Psoas muscle (tissue), 7 donors: ENCODE measurements at regions not wholly inside any gene's neighbourhood (a gene's known extent, or its start where the extent isn't known, plus 50 kb on each side); places are given as distances from the start of the nearest gene placed in this dataset.

Source experiments
- ATAC-seq, 4 donors: fragments of 200-7000 bp; cut with Tn5 transposase; one replicate each; pipeline ENCODE4 v1.9.1; 2020; ENCODE audit warnings: moderate library complexity in 3 of 4, mild to moderate bottlenecking in 2 of 4
- DNase-seq, 2 donors: peaks; one replicate each; pipeline ENCODE4 v3.0.0-alpha.2; 2020
- H3K27ac ChIP-seq: fragments of 200-600 bp; one replicate; pipeline ENCODE4 v1.8.0; 2022
- H3K27me3 ChIP-seq, 3 donors: fragments of 200-600 bp in 1 of 3; one replicate each; pipeline versions ENCODE4 v1.6.1 to v1.8.0; 2013 to 2022; ENCODE audit warnings: low read length in 2 of 3, mild to moderate bottlenecking in 2 of 3, moderate library complexity in 1 of 3; ENCODE audit not compliant: insufficient read depth in 3 of 3
- H3K36me3 ChIP-seq, 2 donors: fragments of 200-600 bp in 1 of 2; one replicate each; pipeline versions ENCODE4 v1.6.1 to v1.8.0; 2013 to 2022; ENCODE audit warnings: low read depth in 1 of 2, mild to moderate bottlenecking in 1 of 2, moderate library complexity in 1 of 2; ENCODE audit not compliant: insufficient read depth in 1 of 2
- H3K4me1 ChIP-seq: fragments of 200-600 bp; one replicate; pipeline ENCODE4 v1.8.0; 2022
- H3K4me3 ChIP-seq: fragments of 200-600 bp; one replicate; pipeline ENCODE4 v1.8.0; 2022; ENCODE audit warnings: mild to moderate bottlenecking
- H3K9me3 ChIP-seq: fragments of 200-600 bp; one replicate; pipeline ENCODE4 v1.8.0; 2022
- CTCF ChIP-seq: fragments of 200-600 bp; IDR thresholded peaks from one replicate; pipeline ENCODE4 v1.8.0; 2022; ENCODE audit warnings: antibody characterized with exemption
- WGBS, 3 donors: extraction: QIAGEN DNeasy Blood & Tissue Kit; methylation state at CpG; one replicate each; pipeline versions ENCODE4 v1.1.6 to v1.1.7; 2013; 5-methylcytosine and 5-hydroxymethylcytosine counted together
- intact Hi-C, 2 donors: fragments of 100-400 bp; cut with DNase I; formaldehyde crosslinking; loops; one replicate each; pipeline versions ENCODE4 v1.11.0 to v1.14.2; 2022
- donor health status: healthy with polysubstance abuse.
- donor health status: DM: no; HTN: no; CAD: no; lungs with moderate emphysema.
- donor health status: Bipolar disorder and iron deficiency.
- donor health status: healthy.
- donor health status: DM: yes; HTN: yes; CAD: no.
- donor health status: DM: no; HTN: no; CAD: no.
- donor health status: DM: yes; HTN: yes; CAD: no.

GRCh38 chrX:106300656-106301055 lies 132.6 kb downstream of the PWWP3B start:
- no peak for ATAC-seq
- no peak for DNase-seq
- intact Hi-C loops: no loop called here
- Histone ChIP-seq H3K9me3 (no peaks in the 10 kb centered on the region), H3K4me1 (no peaks in the 10 kb centered on the region), H3K36me3 (no peaks in the 10 kb centered on the region), H3K4me3 (no peak overlapping the region), H3K27me3 (peaks cover 0 to 11% (median 0%) of the 10 kb centered on the region in 3 donors), H3K27ac (no peak overlapping the region)
- 66 to 77% (median 72%) methylated on average over 3 of the region's 3 CpGs for WGBS, 3 donors
- no peak for TF ChIP-seq CTCF

- H3K27me3 ChIP-seq: peaks cover 0 to 14% (median 0%) of the 10 kb centered on the region in 3 donors
- DNase-seq (no peak), ATAC-seq (no peak)
- H3K9me3 ChIP-seq: no peaks in the 10 kb centered on the region
- no peak for TF ChIP-seq CTCF
- 56 to 90% (median 67%) methylated on average over 2 of the region's 2 CpGs for WGBS, 3 donors
- H3K4me3 ChIP-seq: no peak overlapping the region
- H3K4me1 ChIP-seq: no peaks in the 10 kb centered on the region
- intact Hi-C loops: no loop called here
- no peak overlapping the region for H3K27ac ChIP-seq
- no peaks in the 10 kb centered on the region for H3K36me3 ChIP-seq
Observed at GRCh38 chrX:106302304-106302703, 134.2 kb downstream of the PWWP3B start.

- intact Hi-C loops: no loop called here
- H3K4me3 ChIP-seq: no peak overlapping the region
- no peak overlapping the region for H3K27ac ChIP-seq
- peaks cover 0 to 14% (median 0%) of the 10 kb centered on the region in 3 donors for H3K27me3 ChIP-seq
- DNase-seq: no peak
- no peak for ATAC-seq
- H3K4me1 ChIP-seq: no peaks in the 10 kb centered on the region
- 84 to 90% (median 90%) methylated on average over 7 of the region's 7 CpGs for WGBS, 3 donors
- H3K36me3 ChIP-seq: no peaks in the 10 kb centered on the region
- no peaks in the 10 kb centered on the region for H3K9me3 ChIP-seq
- TF ChIP-seq CTCF: no peak
Observed at GRCh38 chrX:106306391-106306947, 138.4 kb downstream of the PWWP3B start.

GRCh38 chrX:106323357-106323756 lies 155.3 kb downstream of the PWWP3B start:
- intact Hi-C loops: no loop called here
- H3K4me3 ChIP-seq: no peak overlapping the region
- DNase-seq: no peak
- no peak for ATAC-seq
- H3K9me3 ChIP-seq: no peaks in the 10 kb centered on the region
- H3K36me3 ChIP-seq: no peaks in the 10 kb centered on the region
- no peaks in the 10 kb centered on the region for H3K4me1 ChIP-seq
- no peaks in the 10 kb centered on the region for H3K27me3 ChIP-seq
- no peak for TF ChIP-seq CTCF
- no peak overlapping the region for H3K27ac ChIP-seq

- H3K27me3 ChIP-seq: peaks cover 0 to 8% (median 0%) of the 10 kb centered on the region in 3 donors
- no peaks in the 10 kb centered on the region for H3K9me3 ChIP-seq
- no peak for TF ChIP-seq CTCF
- H3K27ac ChIP-seq: no peak overlapping the region
- intact Hi-C loops: no loop called here
- no peak overlapping the region for H3K4me3 ChIP-seq
- DNase-seq (no peak), ATAC-seq (no peak)
- no peaks in the 10 kb centered on the region for H3K36me3 ChIP-seq
- H3K4me1 ChIP-seq: no peaks in the 10 kb centered on the region
- WGBS, 3 donors: 60 to 87% (median 78%) methylated on average over 3 of the region's 3 CpGs
Observed at GRCh38 chrX:106331606-106332005, 163.5 kb downstream of the PWWP3B start.
